ENCODE measurements at regions not wholly inside any gene's neighbourhood (a gene's known extent, or its start where the extent isn't known, plus 50 kb on each side); places are given as distances from the start of the nearest gene placed in this dataset.

DNA sequence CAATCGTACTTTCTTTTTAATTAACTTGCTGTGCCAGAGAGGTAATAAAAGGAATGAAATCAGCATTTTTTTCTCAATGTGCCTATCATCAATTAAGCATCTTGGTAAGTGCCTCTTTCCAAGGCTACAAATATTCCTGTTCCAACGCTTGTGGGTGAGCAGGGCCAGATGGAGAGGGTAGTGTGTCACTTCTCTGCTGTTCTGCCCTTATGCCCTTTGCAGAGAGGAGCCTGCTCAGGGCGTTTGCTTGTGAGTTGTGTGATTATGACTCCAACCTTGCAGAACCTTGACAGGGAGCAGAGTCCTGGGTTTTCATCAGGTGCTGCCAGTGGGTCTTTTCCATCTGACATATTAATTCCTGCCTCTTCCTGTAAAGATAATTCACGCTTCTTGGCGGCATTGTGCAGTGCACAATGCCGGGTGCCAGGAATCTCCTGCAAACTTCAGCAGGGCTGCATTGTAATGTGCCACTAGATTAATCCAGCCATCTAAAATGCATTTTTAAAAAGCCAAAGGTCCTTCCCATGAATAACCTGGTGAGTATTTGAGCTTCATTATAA is 234.4 kb downstream of the ARHGAP12 start:
- TF ChIP-seq PKNOX1 (IDR thresholded peaks at IDR 0.05): no peak
- DNase-seq (ENCODE audit: extremely low spot score): no peak
- ChIA-PET CTCF (no interaction called here), POLR2A (no interaction called here)

- ChIA-PET POLR2A (no interaction called here), CTCF (interaction anchor here (0.5 kb wide), 1 partner anchor 977 kb away, joined by 4 read pairs; no protein-coding TSS in a partner anchor)
- TF ChIP-seq SP1 (IDR thresholded peaks at IDR 0.05) (no peak), FOXA1 (IDR thresholded peaks at IDR 0.05) (no peak)
- DNase-seq (ENCODE audit: extremely low spot score): no peak
Measured at GRCh38 chr10:31693491-31693890, 235.1 kb downstream of the ARHGAP12 start.

GRCh38 chr10:31689233-31689632 is 239.4 kb downstream of the ARHGAP12 start:
- no peak for TF ChIP-seq SP1 (IDR thresholded peaks at IDR 0.05)
- no peak for TF ChIP-seq ARNT (IDR thresholded peaks at IDR 0.05)
- ChIA-PET CTCF (no interaction called here), POLR2A (no interaction called here)
- no peak for DNase-seq (ENCODE audit: extremely low spot score)

DNA sequence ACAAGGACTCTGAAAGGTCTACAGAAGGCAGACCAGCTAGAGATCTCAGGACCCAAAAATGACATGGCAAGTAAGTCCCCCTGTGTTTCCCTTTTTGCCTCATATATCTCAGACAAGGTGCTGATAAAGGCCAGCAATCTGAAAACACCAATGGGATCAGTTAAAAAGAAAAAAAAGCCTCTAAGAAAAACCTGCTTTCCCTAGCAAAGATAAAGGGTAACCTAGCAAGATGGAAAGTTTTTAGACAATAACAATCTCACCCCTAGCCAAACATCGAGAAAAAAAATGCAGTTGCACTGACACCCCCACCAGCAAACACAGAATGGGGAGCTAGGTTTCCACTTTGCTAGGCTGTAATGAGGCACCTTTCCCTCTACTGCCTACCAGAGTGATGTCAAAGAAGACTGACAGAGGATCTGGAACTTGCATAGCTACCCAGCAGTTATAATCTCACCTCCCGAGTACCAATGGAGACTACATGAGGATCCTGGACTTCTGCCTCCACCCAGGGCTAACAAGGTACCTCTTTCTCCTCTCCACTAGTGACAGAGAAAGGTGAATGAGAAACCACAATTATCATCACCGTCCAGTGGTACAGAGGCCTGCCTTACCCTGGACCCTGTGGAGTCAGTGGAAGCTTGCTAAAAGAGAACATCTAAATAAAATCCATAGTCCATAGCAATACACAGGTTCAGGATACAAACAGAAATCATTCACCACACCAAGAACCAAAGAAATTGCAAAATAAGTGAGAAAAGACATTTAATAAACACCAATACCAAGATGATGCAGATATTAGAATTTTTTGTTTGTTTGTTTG is 240.8 kb downstream of the ARHGAP12 start:
- POLR2A ChIA-PET: no interaction called here
- no peak for TF ChIP-seq ELF4 (IDR thresholded peaks at IDR 0.05)
- TF ChIP-seq FOXA1 (IDR thresholded peaks at IDR 0.05): no peak
- TF ChIP-seq HDGF (IDR thresholded peaks at IDR 0.05; ENCODE audit: borderline replicate concordance): no peak
- no peak for TF ChIP-seq FOXM1 (IDR thresholded peaks at IDR 0.05; ENCODE audit: borderline replicate concordance)
- no peak for TF ChIP-seq ZNF384 (IDR thresholded peaks at IDR 0.05)
- TF ChIP-seq TARDBP (IDR thresholded peaks at IDR 0.05): no peak
- no peak for TF ChIP-seq LEF1 (IDR thresholded peaks at IDR 0.05; ENCODE audit: borderline replicate concordance)
- TF ChIP-seq L3MBTL2 (conservative IDR thresholded peaks at IDR 0.05): no peak
- no peak for TF ChIP-seq CTBP1 (IDR thresholded peaks at IDR 0.05; ENCODE audit: borderline replicate concordance)
- TF ChIP-seq FOXK2 (IDR thresholded peaks at IDR 0.05): no peak
- no peak for TF ChIP-seq BHLHE40 (IDR thresholded peaks at IDR 0.05; ENCODE audit: borderline replicate concordance)
- no peak for TF ChIP-seq SUZ12 (IDR thresholded peaks at IDR 0.05)
- no peak for DNase-seq (ENCODE audit: extremely low spot score)
- CTCF ChIA-PET: no interaction called here

DNA sequence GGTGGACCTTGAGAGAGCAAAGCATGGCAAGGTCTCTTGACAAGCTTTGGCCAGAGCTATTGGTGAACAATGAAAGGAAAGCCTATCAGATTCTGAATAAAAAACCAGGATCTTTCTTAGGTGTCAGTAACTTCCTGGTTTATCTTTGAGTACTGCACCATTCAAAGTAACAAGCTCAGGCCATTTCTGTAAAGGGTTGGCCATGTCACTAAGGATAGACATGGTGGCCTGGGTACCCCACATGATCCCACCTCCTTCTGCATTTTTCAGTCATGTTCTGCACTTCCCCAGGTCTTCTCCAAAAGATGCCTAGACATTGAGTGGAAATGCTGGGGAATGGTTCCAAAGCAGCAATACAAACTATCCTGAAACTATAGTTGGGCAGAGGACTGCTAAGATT is 242.0 kb downstream of the ARHGAP12 start:
- no peak for TF ChIP-seq TARDBP (IDR thresholded peaks at IDR 0.05)
- TF ChIP-seq FOXM1 (IDR thresholded peaks at IDR 0.05; ENCODE audit: borderline replicate concordance): no peak
- TF ChIP-seq NFRKB (IDR thresholded peaks at IDR 0.05): no peak
- no peak for TF ChIP-seq ELF4 (IDR thresholded peaks at IDR 0.05)
- no peak for TF ChIP-seq SP1 (IDR thresholded peaks at IDR 0.05)
- no peak for TF ChIP-seq PKNOX1 (IDR thresholded peaks at IDR 0.05)
- TF ChIP-seq SUZ12 (IDR thresholded peaks at IDR 0.05): no peak
- TF ChIP-seq HDGF (IDR thresholded peaks at IDR 0.05; ENCODE audit: borderline replicate concordance): no peak
- no peak for TF ChIP-seq BHLHE40 (IDR thresholded peaks at IDR 0.05; ENCODE audit: borderline replicate concordance)
- TF ChIP-seq CTBP1 (IDR thresholded peaks at IDR 0.05; ENCODE audit: borderline replicate concordance): no peak
- TF ChIP-seq L3MBTL2 (conservative IDR thresholded peaks at IDR 0.05): no peak
- no peak for TF ChIP-seq ARNT (IDR thresholded peaks at IDR 0.05)
- TF ChIP-seq FOXA1 (IDR thresholded peaks at IDR 0.05): no peak
- no peak for TF ChIP-seq FOXK2 (IDR thresholded peaks at IDR 0.05)
- no peak for TF ChIP-seq ZNF384 (IDR thresholded peaks at IDR 0.05)
- TF ChIP-seq LEF1 (IDR thresholded peaks at IDR 0.05; ENCODE audit: borderline replicate concordance): no peak
- ChIA-PET POLR2A (no interaction called here), CTCF (no interaction called here)
- no peak for DNase-seq (ENCODE audit: extremely low spot score)

- TF ChIP-seq CTBP1 (IDR thresholded peaks at IDR 0.05; ENCODE audit: borderline replicate concordance): no peak
- TF ChIP-seq ZNF384 (IDR thresholded peaks at IDR 0.05): no peak
- no peak for TF ChIP-seq SUZ12 (IDR thresholded peaks at IDR 0.05)
- no peak for TF ChIP-seq PKNOX1 (IDR thresholded peaks at IDR 0.05)
- no peak for TF ChIP-seq TARDBP (IDR thresholded peaks at IDR 0.05)
- ChIA-PET CTCF (no interaction called here), POLR2A (no interaction called here)
- no peak for DNase-seq (ENCODE audit: extremely low spot score)
Measured at GRCh38 chr10:31683682-31684081, 244.9 kb downstream of the ARHGAP12 start.

GRCh38 chr10:31679936-31680335 is 248.7 kb downstream of the ARHGAP12 start:
- DNase-seq (ENCODE audit: extremely low spot score): no peak
- no peak for TF ChIP-seq ELF4 (IDR thresholded peaks at IDR 0.05)
- no peak for TF ChIP-seq FOXA1 (IDR thresholded peaks at IDR 0.05)
- no peak for TF ChIP-seq L3MBTL2 (conservative IDR thresholded peaks at IDR 0.05)
- TF ChIP-seq ARNT (IDR thresholded peaks at IDR 0.05): no peak
- TF ChIP-seq PKNOX1 (IDR thresholded peaks at IDR 0.05): no peak
- no peak for TF ChIP-seq BHLHE40 (IDR thresholded peaks at IDR 0.05; ENCODE audit: borderline replicate concordance)
- ChIA-PET POLR2A (no interaction called here), CTCF (no interaction called here)
